A673 (cell line): ENCODE measurements at regions not wholly inside any gene's neighbourhood (a gene's known extent, or its start where the extent isn't known, plus 50 kb on each side); places are given as distances from the start of the nearest gene placed in this dataset.

Source experiments
- EZH2 ChIP-seq: fragments of 200-600 bp; sonication (generic); IDR thresholded peaks from 2 replicates; pipeline ENCODE4 v1.6.1; 2017; ENCODE audit warnings: borderline replicate concordance, low read depth, mild to moderate bottlenecking, mixed read lengths, antibody characterized with exemption, low read length; ENCODE audit not compliant: poor library complexity, severe bottlenecking
- TF ChIP-seq, protein P1 (sequence below): fragments of 300-800, 200-600 bp; sonication (generic); conservative IDR thresholded peaks from 2 replicates; pipeline ENCODE4 v1.5.1; 2017; ENCODE audit warnings: low read depth, mild to moderate bottlenecking, antibody characterized with exemption, low read length, moderate library complexity, mixed read lengths

- TF ChIP-seq, protein P1, sequence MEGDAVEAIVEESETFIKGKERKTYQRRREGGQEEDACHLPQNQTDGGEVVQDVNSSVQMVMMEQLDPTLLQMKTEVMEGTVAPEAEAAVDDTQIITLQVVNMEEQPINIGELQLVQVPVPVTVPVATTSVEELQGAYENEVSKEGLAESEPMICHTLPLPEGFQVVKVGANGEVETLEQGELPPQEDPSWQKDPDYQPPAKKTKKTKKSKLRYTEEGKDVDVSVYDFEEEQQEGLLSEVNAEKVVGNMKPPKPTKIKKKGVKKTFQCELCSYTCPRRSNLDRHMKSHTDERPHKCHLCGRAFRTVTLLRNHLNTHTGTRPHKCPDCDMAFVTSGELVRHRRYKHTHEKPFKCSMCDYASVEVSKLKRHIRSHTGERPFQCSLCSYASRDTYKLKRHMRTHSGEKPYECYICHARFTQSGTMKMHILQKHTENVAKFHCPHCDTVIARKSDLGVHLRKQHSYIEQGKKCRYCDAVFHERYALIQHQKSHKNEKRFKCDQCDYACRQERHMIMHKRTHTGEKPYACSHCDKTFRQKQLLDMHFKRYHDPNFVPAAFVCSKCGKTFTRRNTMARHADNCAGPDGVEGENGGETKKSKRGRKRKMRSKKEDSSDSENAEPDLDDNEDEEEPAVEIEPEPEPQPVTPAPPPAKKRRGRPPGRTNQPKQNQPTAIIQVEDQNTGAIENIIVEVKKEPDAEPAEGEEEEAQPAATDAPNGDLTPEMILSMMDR = no peak
- TF ChIP-seq EZH2 = no peak
Observed at GRCh38 chr1:95558791-95559190, 324.8 kb downstream of the RWDD3 start.
